ENCODE measurements at regions not wholly inside any gene's neighbourhood (a gene's known extent, or its start where the extent isn't known, plus 50 kb on each side); places are given as distances from the start of the nearest gene placed in this dataset.

GRCh38 chr12:93219947-93220346, 157.8 kb upstream of the NUDT4 start (continued):
- TF ChIP-seq ZNF571 (tag by site-specific recombination; IDR thresholded peaks at IDR 0.05) (no peak), ZNF280D (tag by site-specific recombination; IDR thresholded peaks at IDR 0.05) (no peak), ZBTB10 (tag by site-specific recombination; IDR thresholded peaks at IDR 0.05) (no peak)

GRCh38 chr12:93221841-93222240, 155.9 kb upstream of the NUDT4 start:
- H3K27ac ChIP-seq (ENCODE audit: extremely low read depth, low read depth, low read length), result no peak overlapping the region
- POLR2A ChIA-PET, result no interaction called here
- no peaks in the 10 kb centered on the region for H3K9me3 ChIP-seq (ENCODE audit: control insufficient read depth, insufficient read depth, low read depth, low read length)
- no peaks in the 10 kb centered on the region for H3K36me3 ChIP-seq (ENCODE audit: control insufficient read depth in 2 of 2, insufficient read depth in 1 of 2, low read length in 2 of 2)
- CTCF ChIA-PET, result no interaction called here
- H3K4me1 ChIP-seq (ENCODE audit: control insufficient read depth, insufficient read depth, low read length), result peaks cover 3% of the 10 kb centered on the region; the same call in 1 of the 2 replicates
- TF ChIP-seq ZNF791 (tag by site-specific recombination; IDR thresholded peaks at IDR 0.05), result no peak
- TF ChIP-seq MYNN (tag by site-specific recombination; IDR thresholded peaks at IDR 0.05; ENCODE audit: borderline replicate concordance), result no peak
- no peak for TF ChIP-seq ZNF132 (tag by site-specific recombination; IDR thresholded peaks at IDR 0.05; ENCODE audit: borderline replicate concordance)
- no peak for TF ChIP-seq ZNF792 (tag by site-specific recombination; IDR thresholded peaks at IDR 0.05)
- no peak for TF ChIP-seq ZBTB21 (tag by site-specific recombination; IDR thresholded peaks at IDR 0.05)
- no peak for TF ChIP-seq ZBTB10 (tag by site-specific recombination; IDR thresholded peaks at IDR 0.05)
- no peak for TF ChIP-seq ZNF600 (tag by site-specific recombination; IDR thresholded peaks at IDR 0.05)
- no peak for TF ChIP-seq ZNF24 (tag by site-specific recombination; IDR thresholded peaks at IDR 0.05)
- peak; percentile 53 for TF ChIP-seq SETDB1 (IDR thresholded peaks at IDR 0.05; ENCODE audit: insufficient read length, low read length)
- no peak overlapping the region for H3K4me3 ChIP-seq (ENCODE audit: low read depth, low read length)

- Histone ChIP-seq H3K4me3 (ENCODE audit: low read depth, low read length) (no peak overlapping the region), H3K4me1 (ENCODE audit: control insufficient read depth, insufficient read depth, low read length) (peaks cover 3% of the 10 kb centered on the region; the same call in 1 of the 2 replicates), H3K9me3 (ENCODE audit: control insufficient read depth, insufficient read depth, low read depth, low read length) (no peaks in the 10 kb centered on the region), H3K36me3 (ENCODE audit: control insufficient read depth in 2 of 2, insufficient read depth in 1 of 2, low read length in 2 of 2) (no peaks in the 10 kb centered on the region), H3K27ac (ENCODE audit: extremely low read depth, low read depth, low read length) (peak overlapping the region; percentile 6)
- CTCF ChIA-PET, result no interaction called here
- POLR2A ChIA-PET, result no interaction called here
- no peak for TF ChIP-seq ZFHX2 (tag by site-specific recombination; conservative IDR thresholded peaks at IDR 0.05)
- no peak for TF ChIP-seq ZBTB8A (tag by site-specific recombination; IDR thresholded peaks at IDR 0.05)
- no peak for TF ChIP-seq ZNF292 (tag by site-specific recombination; IDR thresholded peaks at IDR 0.05; ENCODE audit: borderline replicate concordance, low read depth)
- TF ChIP-seq SP2 (tag by site-specific recombination; IDR thresholded peaks at IDR 0.05), result no peak
- TF ChIP-seq ZNF549 (tag by site-specific recombination; IDR thresholded peaks at IDR 0.05), result no peak
- TF ChIP-seq ZNF16 (tag by site-specific recombination; IDR thresholded peaks at IDR 0.05; ENCODE audit: low read depth), result no peak
- TF ChIP-seq ZNF501 (tag by site-specific recombination; IDR thresholded peaks at IDR 0.05), result no peak
- TF ChIP-seq ZNF529 (tag by site-specific recombination; IDR thresholded peaks at IDR 0.05; ENCODE audit: insufficient replicate concordance), result no peak
- TF ChIP-seq ZNF214 (tag by site-specific recombination; IDR thresholded peaks at IDR 0.05; ENCODE audit: borderline replicate concordance), result no peak
- no peak for TF ChIP-seq ZNF157 (tag by site-specific recombination; IDR thresholded peaks at IDR 0.05)
- TF ChIP-seq ZNF514 (tag by site-specific recombination; IDR thresholded peaks at IDR 0.05), result no peak
These were observed 154.0 kb upstream of the NUDT4 start for GRCh38 chr12:93223440-93224426.

Measured in HEK293 (cell line).